ENCODE measurements at regions not wholly inside any gene's neighbourhood (a gene's known extent, or its start where the extent isn't known, plus 50 kb on each side); places are given as distances from the start of the nearest gene placed in this dataset.
"Not testable (repeated sequence)": the region's sequence is repeated elsewhere in the genome, so short reads cannot be mapped to it uniquely, and the experiment has no call there.

DNA sequence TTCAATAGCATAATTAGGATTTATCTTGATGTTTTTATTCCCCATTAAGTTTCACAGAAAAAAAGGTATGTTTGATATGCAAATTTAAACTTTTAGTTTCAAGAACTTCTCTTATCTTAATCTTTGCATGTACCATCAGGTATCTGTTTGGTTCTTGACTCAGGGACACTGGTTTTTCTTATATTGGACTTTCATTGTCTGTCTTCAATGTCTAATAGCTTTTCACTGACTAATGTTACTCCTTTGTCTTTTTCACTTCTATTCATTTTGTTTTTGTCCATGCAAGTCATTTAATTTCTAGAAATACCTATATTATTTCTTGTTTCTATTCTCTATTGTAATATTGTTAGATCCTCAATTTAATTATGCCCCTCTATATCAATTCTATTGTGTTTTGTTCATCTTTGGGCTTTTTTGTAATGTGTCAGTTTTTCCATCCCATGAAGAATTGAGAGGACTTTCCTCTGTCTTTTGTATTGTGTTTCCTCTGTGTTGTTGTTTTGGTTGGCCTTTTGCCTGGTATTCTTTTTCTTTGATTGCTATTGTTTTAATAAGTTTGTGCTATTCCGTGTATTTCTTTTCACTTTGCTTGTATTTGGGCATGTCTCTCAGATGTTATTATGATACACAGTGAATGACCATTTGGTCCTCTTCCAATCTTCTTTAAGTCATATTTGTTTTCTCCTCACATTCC, 58.3 kb upstream of the ANKRD10 start:
- DNase-seq (ENCODE audit: low spot score) = no peak
- in situ Hi-C loops (cut with HindIII; ENCODE audit: low sequenced_read_pairs) = no loop called here

DNA sequence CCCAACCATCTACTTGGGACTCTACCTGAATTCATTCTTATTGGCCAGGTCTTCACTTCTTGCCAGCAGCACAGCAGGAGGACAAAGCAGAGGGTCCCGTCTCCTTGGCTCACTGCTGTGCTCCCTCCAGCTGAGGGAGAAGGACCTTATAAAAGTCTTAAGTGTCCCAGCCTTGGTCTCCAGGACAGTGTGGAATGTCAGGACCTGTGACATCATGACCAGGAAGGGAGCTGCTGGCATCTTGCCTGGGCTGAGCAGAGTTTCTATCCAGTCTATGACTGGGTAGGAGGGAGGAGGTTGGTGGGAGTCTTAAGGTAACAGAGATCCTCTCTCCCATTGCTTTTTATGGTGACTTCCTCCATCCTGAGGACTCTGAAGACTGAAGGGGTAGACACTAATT, 56.6 kb upstream of the ANKRD10 start:
- no peak for DNase-seq (ENCODE audit: low spot score)
- in situ Hi-C loops (cut with HindIII; ENCODE audit: low sequenced_read_pairs) = no loop called here

DNA sequence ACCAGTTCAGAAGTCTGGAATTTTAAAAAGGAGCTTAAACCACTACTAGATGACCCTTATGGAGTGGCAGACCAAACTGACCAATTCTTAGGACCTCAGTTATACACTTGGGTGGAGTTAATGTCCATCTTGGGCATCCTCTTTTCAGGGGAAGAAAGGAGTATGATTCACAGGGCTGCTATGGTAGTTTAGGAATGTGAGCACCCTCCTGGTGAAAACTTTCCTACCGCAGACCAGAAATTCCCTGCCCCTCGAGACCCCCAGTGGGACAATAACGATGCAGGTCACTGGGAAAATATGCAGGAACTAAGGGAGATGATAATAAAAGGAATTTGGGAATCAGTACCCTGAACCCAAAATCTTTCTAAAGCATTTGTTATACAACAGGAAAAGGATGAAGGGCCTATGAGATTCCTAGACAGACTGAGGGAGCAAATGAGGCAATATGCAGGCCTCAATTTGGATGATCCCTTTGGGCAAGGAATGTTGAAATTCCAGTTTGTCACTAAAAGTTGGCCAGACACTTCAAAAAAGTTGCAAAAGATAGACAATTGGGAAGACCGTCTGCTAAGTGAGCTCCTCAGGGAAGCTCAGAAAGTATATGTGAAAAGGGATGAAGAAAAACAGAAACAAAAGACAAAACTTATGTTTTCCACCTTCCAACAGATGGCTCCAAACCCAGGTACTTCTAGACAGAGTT, 52.4 kb upstream of the ANKRD10 start:
- in situ Hi-C loops (cut with HindIII; ENCODE audit: low sequenced_read_pairs); DNase-seq (ENCODE audit: low spot score): not testable (repeated sequence)

DNA sequence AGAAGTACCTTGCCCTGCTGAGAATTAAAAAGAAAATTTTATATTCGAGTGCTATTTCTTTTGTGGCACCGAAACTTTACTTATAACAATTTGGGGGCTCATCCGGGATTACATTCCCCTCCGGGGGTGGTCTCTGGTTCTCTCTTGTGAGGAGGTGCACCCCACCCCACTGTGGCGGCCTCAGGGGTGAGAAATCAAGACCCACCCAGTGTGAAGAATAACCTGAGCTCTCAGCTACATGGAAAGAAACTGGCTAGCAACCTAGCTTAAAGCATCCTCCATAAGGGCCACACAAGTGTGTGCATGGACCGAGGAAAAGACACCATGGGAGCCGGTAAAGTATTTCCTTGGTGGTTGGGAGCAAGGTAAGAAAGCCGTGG, 50.9 kb upstream of the ANKRD10 start:
- DNase-seq (ENCODE audit: low spot score) = no peak
- in situ Hi-C loops (cut with HindIII; ENCODE audit: low sequenced_read_pairs) = no loop called here

DNA sequence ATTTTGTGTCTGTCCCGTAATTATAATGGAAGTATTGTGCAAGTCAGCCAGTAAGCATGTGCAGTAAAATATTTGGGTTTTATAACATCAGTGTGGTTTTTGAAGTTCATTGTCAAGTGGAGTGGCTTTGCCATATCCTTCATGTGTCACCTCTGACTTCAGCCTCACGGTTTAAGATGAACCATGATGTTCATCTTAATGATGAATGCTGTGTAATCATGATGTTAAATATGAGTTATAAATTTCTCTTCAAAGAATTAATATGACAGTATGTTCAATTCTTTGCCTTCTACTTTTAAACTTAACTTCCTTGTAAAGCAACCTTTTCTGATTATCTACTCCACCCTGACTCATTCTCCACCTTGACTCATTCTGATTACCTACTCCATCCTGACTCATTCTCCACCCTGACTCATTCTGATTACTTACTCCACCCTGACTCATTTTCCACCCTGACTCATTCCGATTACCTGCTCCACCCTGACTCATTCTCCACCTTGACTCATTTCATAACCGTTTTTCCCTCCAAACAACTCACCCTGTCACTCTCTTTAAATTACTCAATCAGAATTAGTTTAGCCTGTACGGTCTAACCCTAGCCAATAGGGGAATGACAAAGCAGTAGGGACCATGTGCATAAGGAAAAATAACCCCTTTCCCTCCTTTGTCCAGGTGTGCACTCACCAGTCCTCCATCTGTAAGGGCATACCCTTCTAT, 50.3 kb upstream of the ANKRD10 start:
- in situ Hi-C loops (cut with HindIII; ENCODE audit: low sequenced_read_pairs) = no loop called here
- peak; percentile 29 for DNase-seq (ENCODE audit: low spot score)
